WTC11 (cell line): ENCODE measurements at regions not wholly inside any gene's neighbourhood (a gene's known extent, or its start where the extent isn't known, plus 50 kb on each side); places are given as distances from the start of the nearest gene placed in this dataset.

Source experiments
- ATAC-seq: fragments of 200-7000 bp; cut with Tn5 transposase; 2 replicates; pipeline ENCODE4 v1.10.0; 2021; ENCODE audit warnings: mild to moderate bottlenecking, moderate library complexity
- CTCF ChIA-PET: fragments of 300-600 bp; sonication (Branson Sonifier 250); formaldehyde crosslinking; loops from one replicate; lab custom pipeline; 2021; ENCODE audit warnings: antibody characterized with exemption; lab: Charles Lee
- POLR2A ChIA-PET: fragments of 350-600 bp; sonication (Branson Sonifier 250); formaldehyde crosslinking; loops from one replicate; lab custom pipeline; 2021; ENCODE audit warnings: antibody characterized with exemption; lab: Charles Lee
- DNase-seq: peaks from one replicate; pipeline ENCODE4 v3.0.0; 2021; ENCODE audit warnings: low spot score
- H3K27ac Mint-ChIP-seq: 2 replicates; pipeline ENCODE4 v1.8.0; 2021; ENCODE audit warnings: mixed read lengths
- H3K27me3 Mint-ChIP-seq: 2 replicates; pipeline ENCODE4 v1.8.0; 2021; ENCODE audit warnings: low read depth, mild to moderate bottlenecking, moderate library complexity, mixed read lengths
- H3K36me3 Mint-ChIP-seq: 2 replicates; pipeline ENCODE4 v1.8.0; 2021; ENCODE audit warnings: mixed read lengths
- H3K4me1 Mint-ChIP-seq: 2 replicates; pipeline ENCODE4 v1.8.0; 2022; ENCODE audit warnings: mixed read lengths
- H3K4me3 Mint-ChIP-seq: 2 replicates; pipeline ENCODE4 v1.8.0; 2021; ENCODE audit warnings: mild to moderate bottlenecking, moderate library complexity, mixed read lengths
- H3K9me3 Mint-ChIP-seq: 2 replicates; pipeline ENCODE4 v1.8.0; 2021; ENCODE audit warnings: mixed read lengths
- KAT7 ChIP-seq: sonication (generic); formaldehyde crosslinking; IDR thresholded peaks from 2 replicates; pipeline ENCODE4 v1.8.1; 2023; ENCODE audit warnings: missing genetic modification reagents, mild to moderate bottlenecking, borderline replicate concordance
- NFATC4 ChIP-seq: fragments of 250-450 bp; sonication (Bioruptor Pico); IDR thresholded peaks from 2 replicates; pipeline ENCODE4 v1.9.0; 2021; ENCODE audit warnings: mild to moderate bottlenecking
- NR3C1 ChIP-seq: sonication (generic); formaldehyde crosslinking; conservative IDR thresholded peaks from 2 replicates; pipeline ENCODE4 v1.8.1; 2023; ENCODE audit warnings: low read depth, mild to moderate bottlenecking, missing genetic modification reagents
- PRRX2 ChIP-seq: fragments of 250-450 bp; sonication (Bioruptor Pico); IDR thresholded peaks from 2 replicates; pipeline ENCODE4 v1.8.0; 2021; ENCODE audit warnings: mild to moderate bottlenecking
- ZNF317 ChIP-seq: sonication (generic); formaldehyde crosslinking; IDR thresholded peaks from 2 replicates; pipeline ENCODE4 v1.8.1; 2023; ENCODE audit warnings: low read depth, mild to moderate bottlenecking, moderate library complexity, missing genetic modification reagents, borderline replicate concordance

DNA sequence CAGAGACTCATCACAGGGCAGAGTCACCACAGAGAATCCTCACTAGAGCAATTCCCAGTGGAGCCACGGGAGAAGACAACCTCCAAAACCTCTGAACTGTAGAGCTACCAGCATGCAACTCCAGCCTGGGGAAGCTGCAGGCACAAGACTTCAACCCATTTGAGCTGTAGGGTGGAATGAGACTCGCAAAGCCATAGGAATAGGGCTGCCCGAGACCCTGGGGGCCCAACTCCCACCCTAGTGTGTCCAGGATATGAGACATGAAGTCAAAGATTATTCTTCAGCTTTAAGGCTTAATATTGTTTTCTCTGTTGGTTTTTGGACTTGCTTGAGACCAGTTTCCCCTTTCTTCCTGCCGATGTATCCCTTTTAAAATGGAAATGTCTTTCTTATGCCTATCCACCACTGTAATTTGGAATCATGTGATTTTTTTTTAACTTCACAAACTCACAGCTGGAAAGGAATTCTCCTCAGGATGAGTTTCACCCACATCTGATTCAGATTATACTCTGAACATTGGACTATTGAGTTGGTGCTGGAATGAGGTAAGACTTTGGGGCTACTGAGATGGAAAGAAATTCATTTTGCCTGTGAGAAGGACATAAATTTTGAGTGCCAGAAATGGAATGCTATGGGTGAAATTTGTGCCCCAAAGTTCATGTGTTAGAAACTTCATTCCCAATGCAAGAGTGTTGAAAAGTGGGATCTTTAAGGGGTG, 59.6 kb upstream of the ST6GALNAC5 start:
- Mint-ChIP-seq H3K36me3 (no peaks in the 10 kb centered on the region), H3K4me3 (no peak overlapping the region)
- CTCF ChIA-PET: no interaction called here

More for the DNA sequence above, 59.6 kb upstream of the ST6GALNAC5 start:
- POLR2A ChIA-PET: no interaction called here
- Mint-ChIP-seq H3K27ac (no peak overlapping the region), H3K4me1 (peaks cover 3% of the 10 kb centered on the region; the same call in 1 of the 2 replicates), H3K9me3 (peaks cover 7% of the 10 kb centered on the region; the same call in 1 of the 2 replicates), H3K27me3 (no peaks in the 10 kb centered on the region)
- DNase-seq (no peak), ATAC-seq (no peak)
- TF ChIP-seq NR3C1 (no peak), KAT7 (no peak), NFATC4 (CRISPR knock-in tag) (no peak), ZNF317 (no peak), PRRX2 (no peak)
